Neural progenitor cell (in vitro differentiated cells): ENCODE measurements at regions not wholly inside any gene's neighbourhood (a gene's known extent, or its start where the extent isn't known, plus 50 kb on each side); places are given as distances from the start of the nearest gene placed in this dataset.
"Not testable (repeated sequence)": the region's sequence is repeated elsewhere in the genome, so short reads cannot be mapped to it uniquely, and the experiment has no call there.

Experiments
- DNase-seq: peaks from one replicate; pipeline ENCODE4 v3.0.0-alpha.2; 2016; ENCODE audit warnings: low spot score
- H2AFZ ChIP-seq: fragments of 200-600 bp; sonication (generic); replicated peaks from 2 replicates; pipeline ENCODE4 v1.6.1; 2016; ENCODE audit warnings: antibody characterized with exemption
- H3F3A ChIP-seq: fragments of 200-600 bp; sonication (generic); 2 replicates; pipeline ENCODE4 v1.6.1; 2016; ENCODE audit warnings: antibody characterized with exemption, low read depth
- H3K27ac ChIP-seq: fragments of 200-600 bp; sonication (generic); 2 replicates; pipeline ENCODE4 v1.5.1; 2016; ENCODE audit warnings: mild to moderate bottlenecking
- H3K27me3 ChIP-seq: fragments of 200-600 bp; sonication (generic); 2 replicates; pipeline ENCODE4 v1.6.1; 2016; ENCODE audit warnings: mild to moderate bottlenecking, moderate library complexity
- H3K36me3 ChIP-seq: fragments of 200-600 bp; sonication (generic); 2 replicates; pipeline ENCODE4 v1.5.1; 2016
- H3K4me1 ChIP-seq: fragments of 200-600 bp; sonication (generic); 2 replicates; pipeline ENCODE4 v1.6.1; 2016; ENCODE audit warnings: mixed run types
- H3K4me2 ChIP-seq: fragments of 200-600 bp; sonication (generic); 2 replicates; pipeline ENCODE4 v1.6.1; 2016
- H3K4me3 ChIP-seq: fragments of 200-600 bp; sonication (generic); 2 replicates; pipeline ENCODE4 v1.5.1; 2016
- H3K79me2 ChIP-seq: fragments of 200-600 bp; sonication (generic); 2 replicates; pipeline ENCODE4 v1.6.1; 2016; ENCODE audit warnings: low read depth
- H3K9ac ChIP-seq: fragments of 200-600 bp; sonication (generic); 2 replicates; pipeline ENCODE4 v1.6.1; 2016
- H3K9me3 ChIP-seq: fragments of 200-600 bp; sonication (generic); 2 replicates; pipeline ENCODE4 v1.5.1; 2016; ENCODE audit warnings: low read depth
- H4K20me1 ChIP-seq: fragments of 200-600 bp; sonication (generic); 2 replicates; pipeline ENCODE4 v1.6.1; 2016; ENCODE audit warnings: low read depth
- H3K27ac Mint-ChIP-seq: 3 replicates; pipeline ENCODE4 v1.8.0; 2021; ENCODE audit warnings: mixed read lengths
- H3K27me3 Mint-ChIP-seq: 2 replicates; pipeline ENCODE4 v1.8.0; 2022; ENCODE audit warnings: low read depth, mild to moderate bottlenecking, inconsistent platforms, moderate library complexity, mixed read lengths; ENCODE audit not compliant: insufficient read depth
- H3K36me3 Mint-ChIP-seq: 3 replicates; pipeline ENCODE4 v1.8.0; 2021; ENCODE audit warnings: mixed read lengths
- H3K4me1 Mint-ChIP-seq: 3 replicates; pipeline ENCODE4 v1.8.0; 2021; ENCODE audit warnings: mixed read lengths
- H3K4me3 Mint-ChIP-seq: 3 replicates; pipeline ENCODE4 v1.8.0; 2021; ENCODE audit warnings: mild to moderate bottlenecking, moderate library complexity, mixed read lengths
- H3K9me3 Mint-ChIP-seq: 3 replicates; pipeline ENCODE4 v1.8.0; 2020; ENCODE audit warnings: mixed read lengths
- EZH2 ChIP-seq: fragments of 200-600 bp; sonication (generic); IDR thresholded peaks from 2 replicates; pipeline ENCODE4 v1.6.1; 2017; ENCODE audit warnings: antibody characterized with exemption, mild to moderate bottlenecking, moderate library complexity
- EZH2phosphoT487 ChIP-seq: fragments of 200-600 bp; sonication (generic); IDR thresholded peaks from 2 replicates; pipeline ENCODE4 v1.6.1; 2017; ENCODE audit warnings: antibody characterized with exemption
- TF ChIP-seq, protein P1 (sequence below): fragments of 200-600 bp; sonication (generic); IDR thresholded peaks from 2 replicates; pipeline ENCODE4 v1.5.1; 2017; ENCODE audit warnings: antibody characterized with exemption, mild to moderate bottlenecking

DNA sequence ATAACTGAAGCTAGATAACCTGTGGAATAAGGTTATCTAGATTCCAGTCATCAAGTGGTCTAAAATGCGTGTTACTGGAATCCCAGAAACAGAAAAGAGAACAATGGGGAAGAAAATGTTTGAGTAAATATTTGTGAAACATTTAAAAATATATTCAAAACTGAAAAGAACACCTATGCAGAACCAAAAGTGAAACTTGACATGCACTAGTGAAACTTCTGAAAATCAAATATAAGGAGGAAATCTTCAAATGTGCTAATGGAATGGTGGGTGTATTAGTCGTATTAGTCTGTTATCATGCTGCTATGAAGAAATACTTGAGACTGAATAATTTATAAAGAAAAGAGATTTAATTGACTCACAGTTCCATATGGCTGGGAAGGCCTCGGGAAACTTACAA lies 512.4 kb upstream of the KLHL4 start:
- Histone ChIP-seq H3K27me3 (no peaks in the 10 kb centered on the region), H3K9me3 (no peaks in the 10 kb centered on the region), H3K4me2 (no peak overlapping the region), H3K27ac (no peak overlapping the region), H3K9ac (no peak overlapping the region), H3F3A (no peaks in the 10 kb centered on the region), H3K4me1 (no peaks in the 10 kb centered on the region), H3K36me3 (no peaks in the 10 kb centered on the region), H4K20me1 (no peaks in the 10 kb centered on the region), H2AFZ (no peak overlapping the region), H3K4me3 (no peak overlapping the region), H3K79me2 (no peaks in the 10 kb centered on the region)
- no peaks in the 10 kb centered on the region for H3K36me3 Mint-ChIP-seq
- peaks cover 8% of the 10 kb centered on the region for H3K27me3 Mint-ChIP-seq
- TF ChIP-seq EZH2phosphoT487, result no peak
- no peak for TF ChIP-seq EZH2
- TF ChIP-seq, protein P1, sequence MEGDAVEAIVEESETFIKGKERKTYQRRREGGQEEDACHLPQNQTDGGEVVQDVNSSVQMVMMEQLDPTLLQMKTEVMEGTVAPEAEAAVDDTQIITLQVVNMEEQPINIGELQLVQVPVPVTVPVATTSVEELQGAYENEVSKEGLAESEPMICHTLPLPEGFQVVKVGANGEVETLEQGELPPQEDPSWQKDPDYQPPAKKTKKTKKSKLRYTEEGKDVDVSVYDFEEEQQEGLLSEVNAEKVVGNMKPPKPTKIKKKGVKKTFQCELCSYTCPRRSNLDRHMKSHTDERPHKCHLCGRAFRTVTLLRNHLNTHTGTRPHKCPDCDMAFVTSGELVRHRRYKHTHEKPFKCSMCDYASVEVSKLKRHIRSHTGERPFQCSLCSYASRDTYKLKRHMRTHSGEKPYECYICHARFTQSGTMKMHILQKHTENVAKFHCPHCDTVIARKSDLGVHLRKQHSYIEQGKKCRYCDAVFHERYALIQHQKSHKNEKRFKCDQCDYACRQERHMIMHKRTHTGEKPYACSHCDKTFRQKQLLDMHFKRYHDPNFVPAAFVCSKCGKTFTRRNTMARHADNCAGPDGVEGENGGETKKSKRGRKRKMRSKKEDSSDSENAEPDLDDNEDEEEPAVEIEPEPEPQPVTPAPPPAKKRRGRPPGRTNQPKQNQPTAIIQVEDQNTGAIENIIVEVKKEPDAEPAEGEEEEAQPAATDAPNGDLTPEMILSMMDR, result no peak
- no peak overlapping the region for H3K27ac Mint-ChIP-seq
- no peak overlapping the region for H3K4me3 Mint-ChIP-seq
- no peaks in the 10 kb centered on the region for H3K4me1 Mint-ChIP-seq
- H3K9me3 Mint-ChIP-seq, result no peaks in the 10 kb centered on the region
- no peak for DNase-seq

DNA sequence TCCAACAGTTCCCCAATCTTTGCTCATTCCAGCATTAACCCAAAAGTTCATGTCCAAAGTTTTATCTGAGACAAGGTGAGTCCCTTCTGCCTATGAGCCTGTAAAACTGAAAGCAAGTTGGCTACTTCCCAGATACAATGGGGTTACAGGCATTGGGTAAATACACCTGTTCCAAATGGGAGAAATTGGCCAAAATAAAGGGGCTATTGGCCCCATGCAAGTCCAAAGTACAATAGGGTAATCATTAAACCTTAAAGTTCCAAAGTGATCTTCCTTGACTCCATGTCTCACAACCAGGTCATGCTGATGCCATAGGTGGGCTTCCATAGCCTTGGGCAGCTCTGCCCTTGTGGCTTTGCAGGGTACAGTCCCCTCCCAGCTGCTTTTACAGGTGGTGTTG lies 511.7 kb upstream of the KLHL4 start:
- no peaks in the 10 kb centered on the region for H3K4me1 Mint-ChIP-seq
- Histone ChIP-seq H3K79me2 (no peaks in the 10 kb centered on the region), H3K4me3 (no peak overlapping the region), H3K9ac (no peak overlapping the region), H3K4me2 (no peak overlapping the region), H3K4me1 (no peaks in the 10 kb centered on the region), H3F3A (no peaks in the 10 kb centered on the region), H3K9me3 (no peaks in the 10 kb centered on the region), H3K27ac (no peak overlapping the region), H3K27me3 (no peaks in the 10 kb centered on the region), H4K20me1 (no peaks in the 10 kb centered on the region), H3K36me3 (no peaks in the 10 kb centered on the region), H2AFZ (no peak overlapping the region)
- peaks cover 8% of the 10 kb centered on the region for H3K27me3 Mint-ChIP-seq
- no peak for DNase-seq
- H3K4me3 Mint-ChIP-seq, result no peak overlapping the region
- H3K36me3 Mint-ChIP-seq, result no peaks in the 10 kb centered on the region
- no peak overlapping the region for H3K27ac Mint-ChIP-seq
- no peak for TF ChIP-seq EZH2phosphoT487
- no peak for TF ChIP-seq EZH2
- TF ChIP-seq, protein P1, result no peak
- H3K9me3 Mint-ChIP-seq, result no peaks in the 10 kb centered on the region

DNA sequence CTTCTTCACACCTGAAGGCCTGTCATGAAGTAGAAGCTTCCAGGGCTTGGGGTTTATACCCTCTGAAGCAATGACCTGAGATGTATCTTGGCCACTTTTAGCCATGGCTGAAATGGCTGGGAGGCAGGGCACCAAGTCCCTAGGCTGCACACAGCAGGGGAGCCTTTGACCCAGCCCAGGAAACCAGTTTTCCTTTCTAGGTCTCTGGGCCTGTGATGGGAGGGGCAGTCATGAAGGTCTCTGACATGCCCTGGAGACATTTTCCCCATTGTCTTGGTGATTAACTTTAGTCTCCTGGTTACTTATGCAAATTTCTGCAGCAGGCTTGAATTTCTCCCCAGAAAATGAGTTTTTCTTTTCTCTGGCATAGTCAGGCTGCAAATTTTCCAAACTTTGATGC lies 511.0 kb upstream of the KLHL4 start:
- H3K27me3 Mint-ChIP-seq, result peaks cover 8% of the 10 kb centered on the region
- H3K27ac Mint-ChIP-seq, result no peak overlapping the region
- H2AFZ ChIP-seq, result no peak overlapping the region
- H3K9ac ChIP-seq, result no peak overlapping the region
- H4K20me1 ChIP-seq, result no peaks in the 10 kb centered on the region
- H3K9me3 Mint-ChIP-seq, result no peaks in the 10 kb centered on the region
- no peaks in the 10 kb centered on the region for H3K36me3 Mint-ChIP-seq
- DNase-seq, result no peak
- H3K79me2 ChIP-seq, result no peaks in the 10 kb centered on the region
- peaks cover 5% of the 10 kb centered on the region for H3K9me3 ChIP-seq
- no peaks in the 10 kb centered on the region for H3K4me1 Mint-ChIP-seq
- H3K4me3 Mint-ChIP-seq, result no peak overlapping the region
- H3K4me3 ChIP-seq, result no peak overlapping the region
- H3K27me3 ChIP-seq, result no peaks in the 10 kb centered on the region
- no peak overlapping the region for H3K4me2 ChIP-seq
- H3K4me1 ChIP-seq, result no peaks in the 10 kb centered on the region
- H3F3A ChIP-seq, result no peaks in the 10 kb centered on the region
- TF ChIP-seq, protein P1, result no peak
- H3K27ac ChIP-seq, result no peak overlapping the region
- no peaks in the 10 kb centered on the region for H3K36me3 ChIP-seq

DNA sequence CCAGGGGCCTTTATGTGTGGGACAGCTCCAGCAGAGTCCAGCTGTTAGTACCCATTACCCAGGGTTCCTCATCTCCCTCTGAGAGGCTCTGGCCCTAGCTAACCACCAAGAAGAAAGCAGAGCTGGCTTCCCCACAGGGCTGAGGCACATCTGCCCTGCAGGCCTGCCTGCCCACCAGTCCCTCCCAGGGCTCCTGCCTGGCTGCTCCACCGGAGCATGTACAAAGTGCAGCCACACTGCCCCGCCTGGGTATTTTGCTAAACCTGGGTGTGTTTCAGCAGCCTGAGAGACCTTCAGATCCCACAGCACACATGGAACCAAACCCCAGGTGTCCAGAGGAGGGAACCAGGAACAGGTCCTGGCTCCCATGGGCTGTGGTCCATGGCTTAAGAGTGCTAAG lies 500.4 kb upstream of the KLHL4 start:
- H3K4me3 ChIP-seq, result no peak overlapping the region
- H3K27me3 Mint-ChIP-seq, result no peaks in the 10 kb centered on the region
- TF ChIP-seq EZH2, result no peak
- TF ChIP-seq, protein P1, result no peak
- TF ChIP-seq EZH2phosphoT487, result no peak
- no peaks in the 10 kb centered on the region for H3K36me3 Mint-ChIP-seq
- DNase-seq, result no peak
- H3F3A ChIP-seq, result no peaks in the 10 kb centered on the region
- no peak overlapping the region for H2AFZ ChIP-seq
- H3K27ac ChIP-seq, result no peak overlapping the region
- no peak overlapping the region for H3K4me2 ChIP-seq
- no peaks in the 10 kb centered on the region for H4K20me1 ChIP-seq
- H3K9me3 Mint-ChIP-seq, result peaks cover 3% of the 10 kb centered on the region
- H3K79me2 ChIP-seq, result no peaks in the 10 kb centered on the region
- H3K9ac ChIP-seq, result no peak overlapping the region
- no peaks in the 10 kb centered on the region for H3K4me1 Mint-ChIP-seq
- H3K4me3 Mint-ChIP-seq, result no peak overlapping the region
- H3K9me3 ChIP-seq, result peaks cover 5% of the 10 kb centered on the region
- no peaks in the 10 kb centered on the region for H3K36me3 ChIP-seq
- H3K4me1 ChIP-seq, result no peaks in the 10 kb centered on the region
- no peaks in the 10 kb centered on the region for H3K27me3 ChIP-seq
- H3K27ac Mint-ChIP-seq, result no peak overlapping the region

DNA sequence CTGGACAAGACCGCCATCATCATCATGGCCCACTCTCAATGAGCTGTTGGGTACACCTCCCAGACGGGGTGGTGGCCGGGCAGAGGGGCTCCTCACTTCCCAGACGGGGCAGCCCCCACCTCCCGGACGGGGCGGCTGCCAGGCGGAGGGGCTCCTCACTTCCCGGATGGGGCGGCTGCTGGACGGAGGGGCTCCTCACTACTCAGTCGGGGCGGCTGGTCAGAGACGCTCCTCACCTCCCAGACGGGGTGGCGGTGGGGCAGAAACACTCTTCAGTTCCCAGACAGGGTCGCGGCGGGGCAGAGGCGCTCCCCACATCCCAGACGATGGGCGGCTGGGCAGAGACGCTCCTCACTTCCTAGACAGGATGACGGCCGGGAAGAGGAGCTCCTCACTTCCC lies 484.5 kb upstream of the KLHL4 start:
- not testable (repeated sequence) for H3K4me1 Mint-ChIP-seq, H3K36me3 ChIP-seq, H3K79me2 ChIP-seq, H3K4me1 ChIP-seq, H4K20me1 ChIP-seq, H3K27ac Mint-ChIP-seq, H3K4me3 Mint-ChIP-seq, H3K9ac ChIP-seq, H3K36me3 Mint-ChIP-seq, H3K4me3 ChIP-seq, H3K27me3 Mint-ChIP-seq, H3K27me3 ChIP-seq, H3K4me2 ChIP-seq, H3K27ac ChIP-seq, DNase-seq, H3K9me3 ChIP-seq, H2AFZ ChIP-seq, H3F3A ChIP-seq
- H3K9me3 Mint-ChIP-seq, result peaks cover 14% of the 10 kb centered on the region
